Activated CD8-positive, alpha-beta memory T cell treated with anti-CD3 and anti-CD28 coated beads, Interleukin-2, amount 10 ng/mL, durations not matched to agents 7 days and 5 days (primary cell): ENCODE measurements at regions not wholly inside any gene's neighbourhood (a gene's known extent, or its start where the extent isn't known, plus 50 kb on each side); places are given as distances from the start of the nearest gene placed in this dataset.

Source experiments
- ATAC-seq: fragments of 150-1000 bp; cut with Tn5 transposase; one replicate; pipeline ENCODE4 v1.10.0; 2021; ENCODE audit warnings: moderate library complexity
- CTCF ChIA-PET: fragments of 350-600 bp; sonication (Branson Sonifier 250); formaldehyde crosslinking; loops from one replicate; lab custom pipeline; 2021; ENCODE audit warnings: antibody characterized with exemption; lab: Charles Lee
- DNase-seq: peaks from one replicate; pipeline ENCODE4 v3.0.0-alpha.2; 2020
- H3K27ac Mint-ChIP-seq: one replicate; pipeline ENCODE4 v1.8.0; 2021; ENCODE audit warnings: mild to moderate bottlenecking, mixed read lengths
- H3K27me3 Mint-ChIP-seq: one replicate; pipeline ENCODE4 v1.8.0; 2021; ENCODE audit warnings: mixed read lengths
- H3K36me3 Mint-ChIP-seq: one replicate; pipeline ENCODE4 v1.8.0; 2021; ENCODE audit warnings: mild to moderate bottlenecking, mixed read lengths
- H3K4me1 Mint-ChIP-seq: one replicate; pipeline ENCODE4 v1.8.0; 2021; ENCODE audit warnings: mixed read lengths
- H3K4me3 Mint-ChIP-seq: one replicate; pipeline ENCODE4 v1.8.0; 2021; ENCODE audit warnings: mild to moderate bottlenecking, moderate library complexity, mixed read lengths
- H3K9me3 Mint-ChIP-seq: one replicate; pipeline ENCODE4 v1.8.0; 2022; ENCODE audit warnings: low read depth, mixed read lengths

DNA sequence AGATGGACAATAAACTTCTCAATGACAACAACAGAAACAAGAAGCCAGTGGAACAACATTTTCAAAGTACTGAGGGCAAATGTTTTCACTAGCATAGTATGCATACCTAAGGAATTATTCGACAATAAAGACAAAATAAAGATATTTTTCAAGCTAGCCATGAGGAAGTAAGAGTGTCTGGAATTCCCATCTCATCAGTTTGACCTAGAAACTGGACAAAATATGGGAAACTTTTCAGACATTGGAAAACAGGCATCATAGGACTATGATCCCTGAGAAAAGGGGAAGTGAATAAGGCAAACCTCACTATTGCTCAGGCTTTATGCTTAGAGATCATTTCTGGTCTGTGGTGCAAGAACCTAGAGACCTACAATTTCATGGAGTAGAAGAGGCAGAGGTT lies 86.3 kb downstream of the OAT start:
- H3K36me3 Mint-ChIP-seq = no peaks in the 10 kb centered on the region
- H3K9me3 Mint-ChIP-seq = peaks cover 6% of the 10 kb centered on the region
- DNase-seq (no peak), ATAC-seq (no peak)
- H3K4me1 Mint-ChIP-seq = no peaks in the 10 kb centered on the region
- H3K27ac Mint-ChIP-seq = no peak overlapping the region
- CTCF ChIA-PET = no interaction called here
- peaks cover 29% of the 10 kb centered on the region for H3K27me3 Mint-ChIP-seq
- H3K4me3 Mint-ChIP-seq = no peak overlapping the region

GRCh38 chr10:124329941-124330340 lies 88.8 kb downstream of the OAT start:
- CTCF ChIA-PET = no interaction called here

DNA sequence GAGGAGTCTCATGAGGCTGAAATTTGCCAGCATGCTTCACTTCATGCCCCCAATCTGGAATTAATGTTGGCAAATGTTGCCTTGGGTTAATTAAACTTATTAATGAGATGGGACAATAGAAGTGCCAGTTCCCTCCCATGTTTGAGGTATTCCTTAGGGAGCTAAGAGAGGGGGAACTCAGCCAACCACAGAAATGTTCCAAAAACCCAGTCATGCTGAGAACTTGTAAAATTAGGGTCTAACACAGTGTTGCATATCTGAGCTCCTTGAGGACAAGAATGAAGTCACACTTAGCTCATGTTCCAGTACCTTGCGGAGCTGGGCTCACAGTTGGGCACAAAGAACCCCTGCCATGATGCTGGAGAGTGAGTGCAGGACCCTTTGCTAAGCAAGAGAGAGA lies 89.4 kb downstream of the OAT start:
- no peak for ATAC-seq
- no peaks in the 10 kb centered on the region for H3K36me3 Mint-ChIP-seq
- H3K4me3 Mint-ChIP-seq = no peak overlapping the region
- H3K9me3 Mint-ChIP-seq = peaks cover 6% of the 10 kb centered on the region
- no peaks in the 10 kb centered on the region for H3K4me1 Mint-ChIP-seq
- CTCF ChIA-PET = no interaction called here
- no peak overlapping the region for H3K27ac Mint-ChIP-seq
- H3K27me3 Mint-ChIP-seq = peaks cover 27% of the 10 kb centered on the region
- peak; percentile 3 for DNase-seq

More at GRCh38 chr10:124329941-124330340, 88.8 kb downstream of the OAT start:
- no peak overlapping the region for H3K4me3 Mint-ChIP-seq
- H3K27ac Mint-ChIP-seq = no peak overlapping the region
- no peaks in the 10 kb centered on the region for H3K36me3 Mint-ChIP-seq
- H3K27me3 Mint-ChIP-seq = peaks cover 29% of the 10 kb centered on the region
- H3K4me1 Mint-ChIP-seq = no peaks in the 10 kb centered on the region
- ATAC-seq (no peak), DNase-seq (peak; percentile 8)
- H3K9me3 Mint-ChIP-seq = peaks cover 6% of the 10 kb centered on the region

DNA sequence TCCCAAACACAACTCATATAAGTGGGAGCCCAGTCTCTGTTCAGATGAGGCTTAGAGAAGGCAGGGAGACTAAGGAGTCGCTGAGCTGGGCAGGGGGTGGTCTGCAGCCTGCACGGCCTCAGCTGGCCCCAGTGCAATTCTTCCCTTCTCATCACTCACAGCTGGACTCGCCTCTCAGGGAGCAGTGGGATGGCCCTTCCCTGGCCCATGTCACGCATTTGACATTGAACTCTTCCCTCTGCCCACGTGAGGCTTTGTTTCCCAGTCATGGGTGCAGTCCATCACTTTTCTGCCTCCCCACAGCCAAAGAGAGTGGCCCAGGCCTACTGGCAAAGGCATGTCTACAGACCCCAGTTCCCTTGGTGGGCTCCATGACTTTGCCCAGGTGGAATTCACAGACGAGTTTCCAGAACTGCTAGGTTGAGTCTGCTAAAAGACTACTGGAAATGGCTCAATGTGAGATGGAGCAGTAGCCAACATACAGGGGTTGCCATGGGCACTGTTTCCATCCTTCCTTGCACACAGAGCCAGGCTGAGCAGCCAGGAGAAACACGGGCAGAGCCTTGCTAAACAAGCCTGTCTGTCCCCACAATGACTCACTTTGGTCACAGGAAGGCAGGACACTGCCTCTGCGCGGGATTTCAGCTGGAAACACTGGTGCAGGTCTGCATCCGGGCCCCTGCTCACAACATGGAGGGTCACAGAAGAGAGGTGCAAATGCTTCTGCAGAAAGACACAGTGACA lies 90.1 kb downstream of the OAT start:
- Mint-ChIP-seq H3K36me3 (no peaks in the 10 kb centered on the region), H3K4me3 (no peak overlapping the region)
- CTCF ChIA-PET = interaction anchor here (1.9 kb wide), 1 partner anchor 60 kb away, joined by 5 read pairs; no protein-coding TSS in a partner anchor

GRCh38 chr10:124325998-124326636 lies 92.6 kb downstream of the OAT start:
- Mint-ChIP-seq H3K27ac (no peak overlapping the region), H3K27me3 (peaks cover 10% of the 10 kb centered on the region), H3K4me1 (no peaks in the 10 kb centered on the region), H3K9me3 (no peaks in the 10 kb centered on the region), H3K36me3 (no peaks in the 10 kb centered on the region), H3K4me3 (no peak overlapping the region)
- CTCF ChIA-PET = no interaction called here
- DNase-seq = no peak
- ATAC-seq = no peak

More for the DNA sequence above, 90.1 kb downstream of the OAT start:
- Mint-ChIP-seq H3K27me3 (peaks cover 27% of the 10 kb centered on the region), H3K27ac (no peak overlapping the region), H3K9me3 (peaks cover 6% of the 10 kb centered on the region), H3K4me1 (no peaks in the 10 kb centered on the region)
- DNase-seq (no peak), ATAC-seq (no peak)

GRCh38 chr10:124325633-124325914 lies 93.1 kb downstream of the OAT start:
- no peaks in the 10 kb centered on the region for H3K36me3 Mint-ChIP-seq
- CTCF ChIA-PET = no interaction called here
- DNase-seq = no peak
- no peak overlapping the region for H3K27ac Mint-ChIP-seq
- ATAC-seq = no peak
- peaks cover 6% of the 10 kb centered on the region for H3K27me3 Mint-ChIP-seq
- no peak overlapping the region for H3K4me3 Mint-ChIP-seq
- no peaks in the 10 kb centered on the region for H3K4me1 Mint-ChIP-seq
- no peaks in the 10 kb centered on the region for H3K9me3 Mint-ChIP-seq

- Mint-ChIP-seq H3K27ac (no peak overlapping the region), H3K36me3 (no peaks in the 10 kb centered on the region), H3K4me1 (no peaks in the 10 kb centered on the region), H3K27me3 (peaks cover 6% of the 10 kb centered on the region), H3K9me3 (no peaks in the 10 kb centered on the region), H3K4me3 (no peak overlapping the region)
- CTCF ChIA-PET = no interaction called here
- ATAC-seq (no peak), DNase-seq (no peak)
Observed at GRCh38 chr10:124324856-124325632, 93.7 kb downstream of the OAT start.

DNA sequence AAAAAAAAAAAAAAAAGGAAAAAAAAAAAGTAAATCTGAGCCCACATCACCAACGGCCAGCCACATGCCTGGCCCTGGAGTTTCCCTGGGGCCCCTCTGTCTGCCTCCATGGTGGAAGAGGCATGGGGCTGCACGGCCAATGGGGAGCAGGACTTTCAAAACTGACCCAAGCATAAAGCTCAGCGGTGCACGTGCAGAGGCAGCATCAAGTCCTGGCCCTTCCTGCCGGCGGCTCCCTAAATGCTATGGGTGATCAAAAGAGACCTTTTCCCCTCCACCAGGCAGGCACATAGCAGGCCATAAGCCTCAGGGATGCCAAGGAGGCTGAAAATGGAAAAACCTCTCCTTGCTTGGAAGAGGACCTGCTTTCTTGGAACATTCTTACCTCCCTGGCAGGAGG lies 94.3 kb downstream of the OAT start:
- Mint-ChIP-seq H3K4me3 (no peak overlapping the region), H3K4me1 (no peaks in the 10 kb centered on the region), H3K9me3 (no peaks in the 10 kb centered on the region), H3K27me3 (peaks cover 6% of the 10 kb centered on the region), H3K27ac (no peak overlapping the region), H3K36me3 (no peaks in the 10 kb centered on the region)
- DNase-seq = no peak
- ATAC-seq = no peak
- CTCF ChIA-PET = no interaction called here

DNA sequence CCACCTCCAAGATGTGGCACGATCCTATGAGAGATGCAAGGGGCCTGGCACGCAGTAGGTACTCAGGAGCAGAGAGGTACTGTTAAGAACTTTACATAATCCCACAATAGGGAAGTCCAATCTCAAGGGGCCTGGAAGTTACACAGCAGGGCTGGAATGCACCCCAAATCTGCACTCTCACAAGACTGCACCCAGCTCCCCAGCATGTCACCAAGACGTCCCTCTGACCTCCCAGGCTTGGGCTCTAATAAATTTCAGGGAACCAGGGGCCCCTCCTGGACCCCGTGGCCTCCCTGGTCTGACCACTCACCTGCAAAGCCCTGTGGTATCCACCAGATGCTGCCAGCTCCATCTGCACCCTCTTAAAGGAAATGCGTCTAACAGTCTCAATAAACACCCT lies 94.9 kb downstream of the OAT start:
- no peaks in the 10 kb centered on the region for H3K4me1 Mint-ChIP-seq
- no peak overlapping the region for H3K27ac Mint-ChIP-seq
- DNase-seq (no peak), ATAC-seq (no peak)
- CTCF ChIA-PET = no interaction called here
- H3K9me3 Mint-ChIP-seq = no peaks in the 10 kb centered on the region
- peaks cover 6% of the 10 kb centered on the region for H3K27me3 Mint-ChIP-seq
- H3K36me3 Mint-ChIP-seq = no peaks in the 10 kb centered on the region
- no peak overlapping the region for H3K4me3 Mint-ChIP-seq

DNA sequence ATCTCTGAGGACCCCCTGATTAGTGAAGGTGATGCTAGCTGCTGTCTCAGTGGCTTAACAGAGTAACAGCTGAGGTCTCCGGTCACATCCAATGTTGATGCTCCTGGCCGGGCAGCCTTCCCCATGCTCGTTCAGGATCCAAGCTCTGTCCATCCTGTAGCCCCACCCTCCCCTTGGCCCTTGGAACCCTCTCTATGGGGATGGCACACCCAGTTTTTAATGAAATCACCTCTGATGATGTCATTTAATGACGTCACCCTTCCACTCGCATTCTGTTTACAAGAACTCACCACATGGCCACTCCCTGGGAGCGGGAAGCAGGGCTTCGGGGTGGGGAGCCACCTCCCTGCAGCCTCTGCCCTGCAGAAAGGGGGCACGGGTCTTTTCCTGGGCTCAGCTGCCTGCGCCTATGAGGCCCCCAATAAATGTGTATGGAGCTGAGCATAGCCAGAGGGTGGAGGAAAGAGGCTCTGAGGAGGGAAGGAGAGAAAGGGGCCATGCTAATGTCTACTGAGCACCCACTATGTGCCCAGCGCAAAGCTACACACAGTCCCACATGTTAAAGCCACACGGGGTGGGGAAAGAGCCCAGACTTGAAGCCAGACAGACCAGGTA lies 95.5 kb downstream of the OAT start:
- peaks cover 6% of the 10 kb centered on the region for H3K27me3 Mint-ChIP-seq

DNA sequence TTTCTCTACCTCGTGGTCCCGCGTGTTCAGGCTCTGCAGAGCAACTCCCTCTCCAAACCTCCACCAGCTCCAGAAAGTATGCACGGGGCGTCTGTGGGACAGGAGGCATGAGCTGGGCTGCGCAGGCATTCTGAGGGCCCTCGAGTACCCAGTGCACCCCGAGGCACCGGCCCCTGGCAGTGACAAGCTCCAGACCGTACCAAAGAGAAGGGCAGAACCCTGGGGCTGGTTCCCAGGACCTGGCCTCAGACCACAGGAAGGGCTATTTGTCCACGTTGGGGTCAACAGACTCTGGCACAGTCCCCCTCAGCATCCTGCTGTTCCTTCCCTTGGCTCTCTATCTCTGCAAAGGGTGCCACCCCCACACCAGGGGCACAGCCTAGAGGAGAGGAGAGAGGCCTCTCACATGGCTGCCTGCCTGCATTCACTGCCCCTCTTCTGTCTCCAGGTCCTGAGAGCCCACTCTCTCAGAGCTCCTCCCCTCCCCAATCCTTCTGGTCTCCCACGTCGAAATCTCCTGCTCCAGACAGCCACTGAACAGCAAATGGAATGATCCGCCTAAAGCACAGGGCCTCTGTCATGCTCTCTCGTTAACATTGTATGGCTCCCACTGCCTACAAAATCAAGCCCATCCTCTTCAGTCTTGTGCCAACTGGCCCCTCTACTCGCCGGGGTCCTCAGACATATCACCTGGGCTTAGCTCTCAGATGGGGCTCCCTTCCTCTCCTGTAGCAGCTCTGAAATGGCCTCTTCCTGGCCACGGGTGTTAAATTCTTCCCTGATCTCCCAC lies 96.3 kb downstream of the OAT start:
- Mint-ChIP-seq H3K9me3 (no peaks in the 10 kb centered on the region), H3K4me3 (no peak overlapping the region), H3K27me3 (peaks cover 3% of the 10 kb centered on the region), H3K4me1 (no peaks in the 10 kb centered on the region), H3K36me3 (no peaks in the 10 kb centered on the region), H3K27ac (no peak overlapping the region)
- CTCF ChIA-PET = no interaction called here
- no peak for DNase-seq
- no peak for ATAC-seq

More for the DNA sequence above, 95.5 kb downstream of the OAT start:
- H3K4me3 Mint-ChIP-seq = no peak overlapping the region
- no peak overlapping the region for H3K27ac Mint-ChIP-seq
- ATAC-seq (no peak), DNase-seq (no peak)
- no peaks in the 10 kb centered on the region for H3K9me3 Mint-ChIP-seq
- no peaks in the 10 kb centered on the region for H3K36me3 Mint-ChIP-seq
- CTCF ChIA-PET = no interaction called here
- no peaks in the 10 kb centered on the region for H3K4me1 Mint-ChIP-seq

GRCh38 chr10:124321433-124322089 lies 97.2 kb downstream of the OAT start:
- DNase-seq (no peak), ATAC-seq (no peak)
- no peaks in the 10 kb centered on the region for H3K4me1 Mint-ChIP-seq
- CTCF ChIA-PET = interaction anchor here (1.5 kb wide), 1 partner anchor 12 kb away, joined by 3 read pairs; no protein-coding TSS in a partner anchor
- no peaks in the 10 kb centered on the region for H3K9me3 Mint-ChIP-seq
- H3K4me3 Mint-ChIP-seq = no peak overlapping the region
- H3K27ac Mint-ChIP-seq = no peak overlapping the region
- H3K27me3 Mint-ChIP-seq = peaks cover 3% of the 10 kb centered on the region
- H3K36me3 Mint-ChIP-seq = no peaks in the 10 kb centered on the region
